Liver (tissue), 3 donors: ENCODE measurements at regions not wholly inside any gene's neighbourhood (a gene's known extent, or its start where the extent isn't known, plus 50 kb on each side); places are given as distances from the start of the nearest gene placed in this dataset.

Source experiments
- EGR1 ChIP-seq, 2 donors: IDR thresholded peaks; 2 replicates each; pipeline ENCODE4 v1.6.1; 2016 to 2018; ENCODE audit warnings: antibody characterized with exemption in 2 of 2, low read depth in 2 of 2
- HNF4A ChIP-seq, 2 donors: conservative IDR thresholded peaks; 2 replicates each; pipeline ENCODE4 v1.6.1; 2016; ENCODE audit warnings: antibody characterized with exemption in 2 of 2, mild to moderate bottlenecking in 2 of 2
- RAD21 ChIP-seq, 2 donors: IDR thresholded peaks; 2 replicates each; pipeline ENCODE4 v1.6.1; 2016; ENCODE audit warnings: antibody characterized with exemption in 2 of 2, mild to moderate bottlenecking in 2 of 2
- SP1 ChIP-seq: IDR thresholded peaks from 2 replicates; pipeline ENCODE4 v1.6.1; 2018; ENCODE audit warnings: antibody characterized with exemption, mild to moderate bottlenecking
- TAF1 ChIP-seq: conservative IDR thresholded peaks from 2 replicates; pipeline ENCODE4 v1.6.1; 2016; ENCODE audit warnings: antibody characterized with exemption, mild to moderate bottlenecking
- YY1 ChIP-seq: IDR thresholded peaks from 2 replicates; pipeline ENCODE4 v1.6.1; 2016; ENCODE audit warnings: antibody characterized with exemption, mild to moderate bottlenecking
- TF ChIP-seq, protein P1 (sequence below): fragments of 150-350 bp; IDR thresholded peaks from 2 replicates; pipeline ENCODE4 v1.5.1; 2017; ENCODE audit warnings: improper control_type of control experiment, low read depth, low read length; ENCODE audit not compliant: missing input control
- TF ChIP-seq, protein P2 (sequence below): IDR thresholded peaks from 2 replicates; pipeline ENCODE4 v1.6.1; 2016; ENCODE audit warnings: antibody characterized with exemption
- TF ChIP-seq, protein P3 (sequence below): IDR thresholded peaks from 2 replicates; pipeline ENCODE4 v1.6.1; 2016; ENCODE audit warnings: antibody characterized with exemption, mild to moderate bottlenecking
- TF ChIP-seq, protein P4 (sequence below): IDR thresholded peaks from 2 replicates; pipeline ENCODE4 v1.6.1; 2016; ENCODE audit warnings: antibody characterized with exemption
- donor health status: healthy.
- donor health status: healthy.

DNA sequence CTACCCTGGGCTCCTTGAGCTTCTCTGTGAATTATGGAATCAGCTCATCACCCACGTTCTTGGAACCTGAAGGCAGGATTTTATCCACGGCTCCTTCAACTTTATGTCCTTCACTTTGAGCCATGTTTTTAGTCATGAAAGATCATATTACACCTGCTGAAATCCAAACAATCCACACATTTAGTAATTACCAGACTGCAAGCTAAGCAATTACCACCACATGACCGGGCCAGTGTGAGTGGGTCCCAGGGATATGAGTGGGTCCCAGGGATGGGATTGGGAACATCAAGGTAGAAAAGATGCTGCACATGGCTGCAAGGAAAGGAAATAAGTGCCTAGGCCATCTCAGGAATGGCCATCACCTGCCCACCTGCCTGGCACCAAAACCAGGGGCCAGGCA lies 140.3 kb upstream of the IQSEC1 start:
- TF ChIP-seq EGR1 (IDR thresholded peaks at IDR 0.05; ENCODE audit: low read depth in 2 of 2) (no peak), SP1 (no peak), TAF1 (no peak), RAD21 (IDR thresholded peaks at IDR 0.05) (no peak), HNF4A (conservative IDR thresholded peaks at IDR 0.05) (no peak), YY1 (no peak)
- TF ChIP-seq, protein P1, sequence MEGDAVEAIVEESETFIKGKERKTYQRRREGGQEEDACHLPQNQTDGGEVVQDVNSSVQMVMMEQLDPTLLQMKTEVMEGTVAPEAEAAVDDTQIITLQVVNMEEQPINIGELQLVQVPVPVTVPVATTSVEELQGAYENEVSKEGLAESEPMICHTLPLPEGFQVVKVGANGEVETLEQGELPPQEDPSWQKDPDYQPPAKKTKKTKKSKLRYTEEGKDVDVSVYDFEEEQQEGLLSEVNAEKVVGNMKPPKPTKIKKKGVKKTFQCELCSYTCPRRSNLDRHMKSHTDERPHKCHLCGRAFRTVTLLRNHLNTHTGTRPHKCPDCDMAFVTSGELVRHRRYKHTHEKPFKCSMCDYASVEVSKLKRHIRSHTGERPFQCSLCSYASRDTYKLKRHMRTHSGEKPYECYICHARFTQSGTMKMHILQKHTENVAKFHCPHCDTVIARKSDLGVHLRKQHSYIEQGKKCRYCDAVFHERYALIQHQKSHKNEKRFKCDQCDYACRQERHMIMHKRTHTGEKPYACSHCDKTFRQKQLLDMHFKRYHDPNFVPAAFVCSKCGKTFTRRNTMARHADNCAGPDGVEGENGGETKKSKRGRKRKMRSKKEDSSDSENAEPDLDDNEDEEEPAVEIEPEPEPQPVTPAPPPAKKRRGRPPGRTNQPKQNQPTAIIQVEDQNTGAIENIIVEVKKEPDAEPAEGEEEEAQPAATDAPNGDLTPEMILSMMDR = no peak
- TF ChIP-seq, protein P2, sequence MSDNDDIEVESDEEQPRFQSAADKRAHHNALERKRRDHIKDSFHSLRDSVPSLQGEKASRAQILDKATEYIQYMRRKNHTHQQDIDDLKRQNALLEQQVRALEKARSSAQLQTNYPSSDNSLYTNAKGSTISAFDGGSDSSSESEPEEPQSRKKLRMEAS = no peak
- TF ChIP-seq, protein P3, sequence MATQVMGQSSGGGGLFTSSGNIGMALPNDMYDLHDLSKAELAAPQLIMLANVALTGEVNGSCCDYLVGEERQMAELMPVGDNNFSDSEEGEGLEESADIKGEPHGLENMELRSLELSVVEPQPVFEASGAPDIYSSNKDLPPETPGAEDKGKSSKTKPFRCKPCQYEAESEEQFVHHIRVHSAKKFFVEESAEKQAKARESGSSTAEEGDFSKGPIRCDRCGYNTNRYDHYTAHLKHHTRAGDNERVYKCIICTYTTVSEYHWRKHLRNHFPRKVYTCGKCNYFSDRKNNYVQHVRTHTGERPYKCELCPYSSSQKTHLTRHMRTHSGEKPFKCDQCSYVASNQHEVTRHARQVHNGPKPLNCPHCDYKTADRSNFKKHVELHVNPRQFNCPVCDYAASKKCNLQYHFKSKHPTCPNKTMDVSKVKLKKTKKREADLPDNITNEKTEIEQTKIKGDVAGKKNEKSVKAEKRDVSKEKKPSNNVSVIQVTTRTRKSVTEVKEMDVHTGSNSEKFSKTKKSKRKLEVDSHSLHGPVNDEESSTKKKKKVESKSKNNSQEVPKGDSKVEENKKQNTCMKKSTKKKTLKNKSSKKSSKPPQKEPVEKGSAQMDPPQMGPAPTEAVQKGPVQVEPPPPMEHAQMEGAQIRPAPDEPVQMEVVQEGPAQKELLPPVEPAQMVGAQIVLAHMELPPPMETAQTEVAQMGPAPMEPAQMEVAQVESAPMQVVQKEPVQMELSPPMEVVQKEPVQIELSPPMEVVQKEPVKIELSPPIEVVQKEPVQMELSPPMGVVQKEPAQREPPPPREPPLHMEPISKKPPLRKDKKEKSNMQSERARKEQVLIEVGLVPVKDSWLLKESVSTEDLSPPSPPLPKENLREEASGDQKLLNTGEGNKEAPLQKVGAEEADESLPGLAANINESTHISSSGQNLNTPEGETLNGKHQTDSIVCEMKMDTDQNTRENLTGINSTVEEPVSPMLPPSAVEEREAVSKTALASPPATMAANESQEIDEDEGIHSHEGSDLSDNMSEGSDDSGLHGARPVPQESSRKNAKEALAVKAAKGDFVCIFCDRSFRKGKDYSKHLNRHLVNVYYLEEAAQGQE = no peak
- TF ChIP-seq, protein P4, sequence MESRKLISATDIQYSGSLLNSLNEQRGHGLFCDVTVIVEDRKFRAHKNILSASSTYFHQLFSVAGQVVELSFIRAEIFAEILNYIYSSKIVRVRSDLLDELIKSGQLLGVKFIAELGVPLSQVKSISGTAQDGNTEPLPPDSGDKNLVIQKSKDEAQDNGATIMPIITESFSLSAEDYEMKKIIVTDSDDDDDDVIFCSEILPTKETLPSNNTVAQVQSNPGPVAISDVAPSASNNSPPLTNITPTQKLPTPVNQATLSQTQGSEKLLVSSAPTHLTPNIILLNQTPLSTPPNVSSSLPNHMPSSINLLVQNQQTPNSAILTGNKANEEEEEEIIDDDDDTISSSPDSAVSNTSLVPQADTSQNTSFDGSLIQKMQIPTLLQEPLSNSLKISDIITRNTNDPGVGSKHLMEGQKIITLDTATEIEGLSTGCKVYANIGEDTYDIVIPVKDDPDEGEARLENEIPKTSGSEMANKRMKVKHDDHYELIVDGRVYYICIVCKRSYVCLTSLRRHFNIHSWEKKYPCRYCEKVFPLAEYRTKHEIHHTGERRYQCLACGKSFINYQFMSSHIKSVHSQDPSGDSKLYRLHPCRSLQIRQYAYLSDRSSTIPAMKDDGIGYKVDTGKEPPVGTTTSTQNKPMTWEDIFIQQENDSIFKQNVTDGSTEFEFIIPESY = no peak
